ENCODE measurements at regions not wholly inside any gene's neighbourhood (a gene's known extent, or its start where the extent isn't known, plus 50 kb on each side); places are given as distances from the start of the nearest gene placed in this dataset.

DNA sequence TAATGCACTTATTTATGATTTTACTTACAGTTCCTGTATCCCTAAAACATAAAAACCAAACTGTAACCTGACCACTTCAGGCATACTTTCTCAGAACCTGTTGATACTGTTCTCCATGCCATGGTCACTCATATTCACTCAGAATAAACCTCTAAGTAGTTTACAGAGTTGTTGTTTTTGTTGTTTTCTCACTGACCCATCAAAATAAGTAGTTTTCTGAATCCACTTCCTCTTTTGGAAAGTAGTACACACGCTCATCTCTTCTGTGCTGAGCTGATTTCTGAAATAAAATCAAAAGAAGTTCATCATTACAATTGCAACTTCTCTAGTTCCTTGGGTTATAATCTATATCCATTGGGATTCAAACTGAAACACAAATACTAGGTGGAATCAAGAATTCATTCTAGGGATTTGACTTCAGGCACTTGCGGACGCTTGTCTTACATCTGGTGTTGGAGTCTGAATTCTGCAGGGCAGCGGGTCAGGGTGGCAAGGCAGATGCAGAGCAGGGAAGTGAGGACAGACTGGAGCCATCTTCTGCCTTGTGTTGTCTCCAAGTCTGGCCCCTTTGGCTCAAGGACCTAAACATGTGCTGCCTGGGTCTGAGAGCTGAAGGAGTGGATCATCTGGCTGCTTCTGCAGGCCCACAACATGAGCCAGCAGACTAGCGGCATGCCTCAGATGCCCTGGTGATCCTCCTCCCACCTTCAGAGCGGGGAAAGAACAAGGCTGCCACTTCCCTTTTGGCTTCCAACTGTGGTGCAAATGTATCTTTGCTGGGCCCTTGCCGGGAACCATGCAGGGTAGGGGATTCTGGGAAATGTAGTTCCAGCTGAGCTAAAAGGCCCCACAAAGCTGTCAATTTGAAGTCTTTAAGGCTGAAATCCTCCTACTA is 167.9 kb upstream of the MYLIP start:
- TF ChIP-seq POLR2AphosphoS5 (IDR thresholded peaks at IDR 0.05) (no peak), POLR2A (IDR thresholded peaks at IDR 0.05) (no peak)
- TF ChIP-seq, protein P1, sequence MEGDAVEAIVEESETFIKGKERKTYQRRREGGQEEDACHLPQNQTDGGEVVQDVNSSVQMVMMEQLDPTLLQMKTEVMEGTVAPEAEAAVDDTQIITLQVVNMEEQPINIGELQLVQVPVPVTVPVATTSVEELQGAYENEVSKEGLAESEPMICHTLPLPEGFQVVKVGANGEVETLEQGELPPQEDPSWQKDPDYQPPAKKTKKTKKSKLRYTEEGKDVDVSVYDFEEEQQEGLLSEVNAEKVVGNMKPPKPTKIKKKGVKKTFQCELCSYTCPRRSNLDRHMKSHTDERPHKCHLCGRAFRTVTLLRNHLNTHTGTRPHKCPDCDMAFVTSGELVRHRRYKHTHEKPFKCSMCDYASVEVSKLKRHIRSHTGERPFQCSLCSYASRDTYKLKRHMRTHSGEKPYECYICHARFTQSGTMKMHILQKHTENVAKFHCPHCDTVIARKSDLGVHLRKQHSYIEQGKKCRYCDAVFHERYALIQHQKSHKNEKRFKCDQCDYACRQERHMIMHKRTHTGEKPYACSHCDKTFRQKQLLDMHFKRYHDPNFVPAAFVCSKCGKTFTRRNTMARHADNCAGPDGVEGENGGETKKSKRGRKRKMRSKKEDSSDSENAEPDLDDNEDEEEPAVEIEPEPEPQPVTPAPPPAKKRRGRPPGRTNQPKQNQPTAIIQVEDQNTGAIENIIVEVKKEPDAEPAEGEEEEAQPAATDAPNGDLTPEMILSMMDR (IDR thresholded peaks at IDR 0.05): no peak

All from prostate gland (tissue), 2 donors.